HCT116 (cell line): ENCODE measurements at regions not wholly inside any gene's neighbourhood (a gene's known extent, or its start where the extent isn't known, plus 50 kb on each side); places are given as distances from the start of the nearest gene placed in this dataset.

Experiments
- ATAC-seq: fragments of 200-7000 bp; cut with Tn5 transposase; 2 replicates; pipeline ENCODE4 v1.9.1; 2020; ENCODE audit warnings: mild to moderate bottlenecking, moderate library complexity
- BruUV-seq: library from RNA; stranded (reverse); fragments of 400-500 nt; replicated peaks from 2 replicates; lab custom pipeline; 2021; lab: Mats Ljungman, UMichigan
- CTCF ChIA-PET: fragments of 300-600 bp; sonication (Branson Sonifier 250); formaldehyde crosslinking; loops from one replicate; lab custom pipeline; 2021; ENCODE audit warnings: antibody characterized with exemption; lab: Charles Lee
- POLR2A ChIA-PET: fragments of 300-600, 350-600 bp; sonication (Branson Sonifier 250); formaldehyde crosslinking; loops from one replicate; lab custom pipeline; 2021; ENCODE audit warnings: antibody characterized with exemption; lab: Charles Lee
- RAD21 ChIA-PET, 2 experiments: fragments of 300-600 bp; sonication (Branson Sonifier 250); formaldehyde crosslinking; loops; one replicate each; lab custom pipeline; 2023; ENCODE audit warnings: low total read pairs in 2 of 2; ENCODE audit not compliant: uncharacterized antibody in 2 of 2, unreplicated experiment in 2 of 2, low non-redundant PET in 1 of 2; lab: Charles Lee
- DNase-seq: peaks from one replicate; pipeline ENCODE4 v3.0.0-alpha.2; 2010; ENCODE audit warnings: low read depth, low spot score
- H2AFZ ChIP-seq: fragments of 200-600 bp; shearing (Covaris generic), sonication (generic); 2 replicates; pipeline ENCODE4 v1.6.1; 2017; ENCODE audit warnings: low read depth, mixed run types, mixed read lengths, antibody characterized with exemption, low read length; ENCODE audit not compliant: poor library complexity, severe bottlenecking
- H3K27ac ChIP-seq: 2 replicates; pipeline ENCODE4 v1.5.1; 2012; ENCODE audit warnings: low read depth, low read length
- H3K27me3 ChIP-seq: fragments of 200-600 bp; sonication (generic); 2 replicates; pipeline ENCODE4 v1.6.1; 2016; ENCODE audit warnings: mixed run types, low read length, mixed read lengths; ENCODE audit not compliant: insufficient read depth
- H3K36me3 ChIP-seq, 2 experiments: fragments of 200-500 bp in 1 of 2; fragments of 200-600 bp in 1 of 2; sonication (Bioruptor generic) in 1 of 2; sonication (generic) in 1 of 2; 2 replicates each; pipeline versions ENCODE4 v1.5.1 to v1.6.1; 2014 to 2016; ENCODE audit warnings: low read length in 2 of 2, inconsistent platforms in 1 of 2, mixed read lengths in 1 of 2, mixed run types in 1 of 2; ENCODE audit not compliant: insufficient read depth in 2 of 2, control insufficient read depth in 1 of 2
- H3K4me1 ChIP-seq, 2 experiments: fragments of 200-600 bp in 1 of 2; sonication (generic) in 1 of 2; 2 replicates each; pipeline versions ENCODE4 v1.5.1 to v1.6.1; 2012 to 2017; ENCODE audit warnings: low read length in 2 of 2, inconsistent platforms in 1 of 2, mild to moderate bottlenecking in 1 of 2, mixed read lengths in 1 of 2, mixed run types in 1 of 2, moderate library complexity in 1 of 2; ENCODE audit not compliant: insufficient read depth in 2 of 2, control insufficient read depth in 1 of 2
- H3K4me2 ChIP-seq: fragments of 200-600 bp; sonication (generic); 2 replicates; pipeline ENCODE4 v1.6.1; 2017; ENCODE audit warnings: mixed run types, low read length, mixed read lengths
- H3K4me3 ChIP-seq, 2 experiments: fragments of 200-600 bp in 1 of 2; sonication (generic) in 1 of 2; replicated peaks in 1 of 2; 2 replicates each; pipeline ENCODE4 v1.5.1; 2011 to 2016; ENCODE audit warnings: low read length in 2 of 2, control low read depth in 1 of 2, low read depth in 1 of 2, mild to moderate bottlenecking in 1 of 2, mixed read lengths in 1 of 2, mixed run types in 1 of 2
- H3K79me2 ChIP-seq: fragments of 200-600 bp; sonication (generic); 2 replicates; pipeline ENCODE4 v1.6.1; 2017; ENCODE audit warnings: mild to moderate bottlenecking, mixed run types, low read length, moderate library complexity, mixed read lengths; ENCODE audit not compliant: insufficient read depth
- H3K9ac ChIP-seq: fragments of 200-600 bp; sonication (generic); 2 replicates; pipeline ENCODE4 v1.6.1; 2016; ENCODE audit warnings: low read length, mixed read lengths
- H3K9me2 ChIP-seq: fragments of 200-600 bp; sonication (generic), shearing (Covaris generic); 2 replicates; pipeline ENCODE4 v1.6.1; 2017; ENCODE audit warnings: mixed run types, mild to moderate bottlenecking, moderate library complexity; ENCODE audit not compliant: insufficient read depth
- H3K9me3 ChIP-seq, 2 experiments: fragments of 200-500 bp in 1 of 2; fragments of 200-600 bp in 1 of 2; sonication (Bioruptor generic) in 1 of 2; sonication (generic) in 1 of 2; 2 replicates each; pipeline ENCODE4 v1.6.1; 2014 to 2017; ENCODE audit warnings: low read length in 2 of 2, mixed read lengths in 2 of 2, inconsistent platforms in 1 of 2, low read depth in 1 of 2, mild to moderate bottlenecking in 1 of 2, mixed run types in 1 of 2, moderate library complexity in 1 of 2; ENCODE audit not compliant: control insufficient read depth in 1 of 2, insufficient read depth in 1 of 2
- H4K20me1 ChIP-seq: fragments of 200-600 bp; sonication (generic), shearing (Covaris generic); 2 replicates; pipeline ENCODE4 v1.6.1; 2017; ENCODE audit warnings: mixed run types, mild to moderate bottlenecking, moderate library complexity; ENCODE audit not compliant: insufficient read depth
- CBX3 ChIP-seq: IDR thresholded peaks from 2 replicates; pipeline ENCODE4 v1.6.1; 2012; ENCODE audit warnings: low read depth
- CEBPB ChIP-seq: IDR thresholded peaks from 2 replicates; pipeline ENCODE4 v1.6.1; 2012; ENCODE audit warnings: low read depth
- EGR1 ChIP-seq: IDR thresholded peaks from 2 replicates; pipeline ENCODE4 v1.6.1; 2012; ENCODE audit warnings: low read depth
- ELF1 ChIP-seq: IDR thresholded peaks from 2 replicates; pipeline ENCODE4 v1.6.1; 2012; ENCODE audit warnings: low read depth, borderline replicate concordance
- EZH2 ChIP-seq: fragments of 200-600 bp; sonication (generic); IDR thresholded peaks from 2 replicates; pipeline ENCODE4 v1.6.1; 2017; ENCODE audit warnings: antibody characterized with exemption, mixed run types
- POLR2A ChIP-seq: IDR thresholded peaks from 2 replicates; pipeline ENCODE4 v1.7.0; 2011; ENCODE audit warnings: borderline replicate concordance; ENCODE audit not compliant: insufficient read depth, insufficient read length; ENCODE audit errors: extremely low read depth
- POLR2AphosphoS5 ChIP-seq: IDR thresholded peaks from 2 replicates; pipeline ENCODE4 v1.6.1; 2011; ENCODE audit warnings: mild to moderate bottlenecking, low read depth, low read length, moderate library complexity
- RAD21 ChIP-seq: IDR thresholded peaks from 2 replicates; pipeline ENCODE4 v1.6.1; 2012; ENCODE audit warnings: low read depth, mild to moderate bottlenecking
- YY1 ChIP-seq: IDR thresholded peaks from 2 replicates; pipeline ENCODE4 v1.6.1; 2011; ENCODE audit warnings: low read length, low read depth, moderate library complexity, mild to moderate bottlenecking; ENCODE audit not compliant: insufficient replicate concordance; ENCODE audit errors: extremely low read depth
- intact Hi-C: fragments of 100-400 bp; cut with micrococcal nuclease; formaldehyde crosslinking; loops from 2 replicates; pipeline ENCODE4 v1.10.0; 2022
- TF ChIP-seq, protein P1 (sequence below): IDR thresholded peaks from 2 replicates; pipeline ENCODE4 v1.6.1; 2012
- TF ChIP-seq, protein P2 (sequence below): IDR thresholded peaks from 2 replicates; pipeline ENCODE4 v1.6.1; 2011; ENCODE audit warnings: mild to moderate bottlenecking, low read length, moderate library complexity; ENCODE audit not compliant: insufficient replicate concordance; ENCODE audit errors: extremely low read depth
- TF ChIP-seq, protein P3 (sequence below), 3 experiments: fragments of 200-600 bp in 1 of 3; sonication (generic) in 1 of 3; IDR thresholded peaks in 2 of 3; conservative IDR thresholded peaks in 1 of 3; 2 replicates each; pipeline ENCODE4 v1.5.1; 2012 to 2017; ENCODE audit warnings: low read depth in 2 of 3, low read length in 2 of 3, antibody characterized with exemption in 1 of 3, borderline replicate concordance in 1 of 3, control low read depth in 1 of 3, mild to moderate bottlenecking in 1 of 3, mixed read lengths in 1 of 3, mixed run types in 1 of 3, moderate library complexity in 1 of 3; ENCODE audit not compliant: insufficient read depth in 1 of 3

DNA sequence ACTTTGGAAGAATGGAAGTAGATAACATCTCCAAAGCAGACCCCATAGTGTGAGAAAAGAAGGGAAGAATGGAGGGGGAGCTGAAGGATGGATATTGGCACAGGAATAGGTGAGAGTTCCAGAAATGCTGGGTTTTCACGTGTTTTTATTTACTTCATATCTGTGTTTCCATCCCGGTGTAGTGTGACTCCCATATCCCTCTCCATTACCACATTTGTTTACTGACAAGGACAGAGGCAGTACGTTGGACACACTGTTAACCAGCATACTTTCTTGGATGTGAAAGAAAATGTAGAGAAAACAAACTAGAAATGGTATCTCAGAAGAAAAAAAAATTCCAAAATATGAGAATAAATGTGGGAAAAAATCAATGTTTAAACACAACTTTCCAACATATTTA is 124.4 kb upstream of the PFKP start:
- H2AFZ ChIP-seq, result no peak overlapping the region
- peaks cover 45% of the 10 kb centered on the region for H3K27me3 ChIP-seq
- intact Hi-C loops, result loop anchor here (5.0 kb wide), 1 partner anchor 34 kb away; no protein-coding TSS in a partner anchor
- H3K36me3 ChIP-seq, result no peaks in the 10 kb centered on the region
- H3K79me2 ChIP-seq, result no peaks in the 10 kb centered on the region
- H3K9me3 ChIP-seq, result no peaks in the 10 kb centered on the region
- H4K20me1 ChIP-seq, result no peaks in the 10 kb centered on the region
- H3K4me2 ChIP-seq, result no peak overlapping the region
- TF ChIP-seq CEBPB, result no peak
- no peak overlapping the region for H3K27ac ChIP-seq
- no peak overlapping the region for H3K9ac ChIP-seq
- H3K9me2 ChIP-seq, result no peaks in the 10 kb centered on the region
- H3K4me3 ChIP-seq, result no peak overlapping the region
- DNase-seq (no peak), ATAC-seq (no peak)
- BruUV-seq, result no TSS peak
- H3K4me1 ChIP-seq, result no peaks in the 10 kb centered on the region
- ChIA-PET POLR2A (no interaction called here), CTCF (no interaction called here), RAD21 (no interaction called here)

DNA sequence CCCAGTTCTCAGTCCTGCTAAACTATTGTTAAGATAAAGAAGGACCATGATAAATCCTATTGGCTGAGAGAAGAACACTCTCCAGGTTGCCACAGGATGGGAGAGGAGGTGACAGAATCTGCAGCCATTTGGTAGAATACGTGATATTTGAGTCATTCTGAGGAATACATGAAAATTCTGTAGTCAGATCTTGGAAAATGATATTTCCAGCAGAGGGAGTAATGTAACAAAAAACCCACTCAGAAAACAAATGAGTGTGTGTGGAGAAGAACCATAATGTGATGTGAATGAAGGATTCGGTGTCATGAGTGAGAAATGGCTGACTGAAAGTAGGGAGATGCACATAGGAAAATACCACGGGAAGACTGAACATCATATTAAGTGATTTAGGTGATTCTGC is 128.5 kb upstream of the PFKP start:
- ATAC-seq (0 out of 2 replicates have a peak, but pooled peaks have one; percentile 36), DNase-seq (no peak)
- Histone ChIP-seq H2AFZ (no peak overlapping the region), H3K36me3 (no peaks in the 10 kb centered on the region), H3K9me2 (no peaks in the 10 kb centered on the region), H4K20me1 (no peaks in the 10 kb centered on the region), H3K9me3 (no peaks in the 10 kb centered on the region), H3K4me1 (no peaks in the 10 kb centered on the region), H3K4me3 (no peak overlapping the region), H3K79me2 (no peaks in the 10 kb centered on the region), H3K9ac (no peak overlapping the region), H3K27me3 (peaks cover 51% of the 10 kb centered on the region), H3K27ac (no peak overlapping the region), H3K4me2 (no peak overlapping the region)
- intact Hi-C loops, result no loop called here
- TF ChIP-seq CEBPB (no peak), EGR1 (no peak), YY1 (no peak), CBX3 (no peak), POLR2A (no peak), ELF1 (no peak), EZH2 (no peak), POLR2AphosphoS5 (no peak), RAD21 (peak; percentile 50)
- TF ChIP-seq, protein P1, sequence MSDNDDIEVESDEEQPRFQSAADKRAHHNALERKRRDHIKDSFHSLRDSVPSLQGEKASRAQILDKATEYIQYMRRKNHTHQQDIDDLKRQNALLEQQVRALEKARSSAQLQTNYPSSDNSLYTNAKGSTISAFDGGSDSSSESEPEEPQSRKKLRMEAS, result no peak
- TF ChIP-seq, protein P2, sequence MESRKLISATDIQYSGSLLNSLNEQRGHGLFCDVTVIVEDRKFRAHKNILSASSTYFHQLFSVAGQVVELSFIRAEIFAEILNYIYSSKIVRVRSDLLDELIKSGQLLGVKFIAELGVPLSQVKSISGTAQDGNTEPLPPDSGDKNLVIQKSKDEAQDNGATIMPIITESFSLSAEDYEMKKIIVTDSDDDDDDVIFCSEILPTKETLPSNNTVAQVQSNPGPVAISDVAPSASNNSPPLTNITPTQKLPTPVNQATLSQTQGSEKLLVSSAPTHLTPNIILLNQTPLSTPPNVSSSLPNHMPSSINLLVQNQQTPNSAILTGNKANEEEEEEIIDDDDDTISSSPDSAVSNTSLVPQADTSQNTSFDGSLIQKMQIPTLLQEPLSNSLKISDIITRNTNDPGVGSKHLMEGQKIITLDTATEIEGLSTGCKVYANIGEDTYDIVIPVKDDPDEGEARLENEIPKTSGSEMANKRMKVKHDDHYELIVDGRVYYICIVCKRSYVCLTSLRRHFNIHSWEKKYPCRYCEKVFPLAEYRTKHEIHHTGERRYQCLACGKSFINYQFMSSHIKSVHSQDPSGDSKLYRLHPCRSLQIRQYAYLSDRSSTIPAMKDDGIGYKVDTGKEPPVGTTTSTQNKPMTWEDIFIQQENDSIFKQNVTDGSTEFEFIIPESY, result no peak
- TF ChIP-seq, protein P3, sequence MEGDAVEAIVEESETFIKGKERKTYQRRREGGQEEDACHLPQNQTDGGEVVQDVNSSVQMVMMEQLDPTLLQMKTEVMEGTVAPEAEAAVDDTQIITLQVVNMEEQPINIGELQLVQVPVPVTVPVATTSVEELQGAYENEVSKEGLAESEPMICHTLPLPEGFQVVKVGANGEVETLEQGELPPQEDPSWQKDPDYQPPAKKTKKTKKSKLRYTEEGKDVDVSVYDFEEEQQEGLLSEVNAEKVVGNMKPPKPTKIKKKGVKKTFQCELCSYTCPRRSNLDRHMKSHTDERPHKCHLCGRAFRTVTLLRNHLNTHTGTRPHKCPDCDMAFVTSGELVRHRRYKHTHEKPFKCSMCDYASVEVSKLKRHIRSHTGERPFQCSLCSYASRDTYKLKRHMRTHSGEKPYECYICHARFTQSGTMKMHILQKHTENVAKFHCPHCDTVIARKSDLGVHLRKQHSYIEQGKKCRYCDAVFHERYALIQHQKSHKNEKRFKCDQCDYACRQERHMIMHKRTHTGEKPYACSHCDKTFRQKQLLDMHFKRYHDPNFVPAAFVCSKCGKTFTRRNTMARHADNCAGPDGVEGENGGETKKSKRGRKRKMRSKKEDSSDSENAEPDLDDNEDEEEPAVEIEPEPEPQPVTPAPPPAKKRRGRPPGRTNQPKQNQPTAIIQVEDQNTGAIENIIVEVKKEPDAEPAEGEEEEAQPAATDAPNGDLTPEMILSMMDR (IDR thresholded peaks at IDR 0.05 in 2 of 3, conservative IDR thresholded peaks at IDR 0.05 in 1 of 3; ENCODE audit: borderline replicate concordance in 1 of 3, insufficient read depth in 1 of 3, low read depth in 2 of 3, low read length in 2 of 3), result peak in 1 of 3 experiments; percentile 20; a peak in 1 of 6 replicates
- RAD21 ChIA-PET, result no interaction called here
- no TSS peak for BruUV-seq
- POLR2A ChIA-PET, result no interaction called here
- CTCF ChIA-PET, result interaction anchor here (2.5 kb wide), 1 partner anchor 104 kb away, joined by 8 read pairs; no protein-coding TSS in a partner anchor
